ENCODE measurements at regions not wholly inside any gene's neighbourhood (a gene's known extent, or its start where the extent isn't known, plus 50 kb on each side); places are given as distances from the start of the nearest gene placed in this dataset.

GRCh38 chr2:15825276-15825980, 114.9 kb upstream of the MYCN start:
- H2AFZ ChIP-seq (ENCODE audit: low read depth, low read length), result no peak overlapping the region
- no peak for FAIRE-seq
- H3K4me2 ChIP-seq (ENCODE audit: low read length), result no peak overlapping the region
- Mint-ChIP-seq H3K4me3 (ENCODE audit: unreplicated experiment) (no peak overlapping the region), H3K27ac (ENCODE audit: unreplicated experiment) (no peak overlapping the region), H3K9me3 (ENCODE audit: unreplicated experiment) (no peaks in the 10 kb centered on the region), H3K27me3 (ENCODE audit: low read depth, unreplicated experiment) (peaks cover 15% of the 10 kb centered on the region), H3K4me1 (ENCODE audit: low read depth, unreplicated experiment) (no peaks in the 10 kb centered on the region), H3K36me3 (ENCODE audit: low read depth, unreplicated experiment) (no peaks in the 10 kb centered on the region)
- H4K20me1 ChIP-seq (ENCODE audit: insufficient read depth, low read length), result no peaks in the 10 kb centered on the region
- DNase-seq (ENCODE audit: low read depth), result no peak
- H3K9me3 ChIP-seq (ENCODE audit: insufficient read depth, low read depth, low read length), result no peaks in the 10 kb centered on the region
- no peaks in the 10 kb centered on the region for H3K27me3 ChIP-seq (ENCODE audit: insufficient read depth, low read length)
- no peaks in the 10 kb centered on the region for H3K36me3 ChIP-seq (ENCODE audit: insufficient read depth, low read length)
- no peaks in the 10 kb centered on the region for H3K4me1 ChIP-seq (ENCODE audit: insufficient read depth, low read length)
- H3K27ac ChIP-seq (ENCODE audit: low read depth, low read length), result no peak overlapping the region
- H3K4me3 ChIP-seq (ENCODE audit: insufficient read depth, low read depth, low read length), result no peak overlapping the region
- TF ChIP-seq EZH2 (IDR thresholded peaks at IDR 0.05; ENCODE audit: insufficient read depth, low read length) (no peak), CTCF (IDR thresholded peaks at IDR 0.05; ENCODE audit: insufficient read depth, low read depth, low read length) (no peak)
- H3K9ac ChIP-seq (ENCODE audit: low read length), result no peak overlapping the region
- H3K79me2 ChIP-seq (ENCODE audit: insufficient read depth, low read length), result no peaks in the 10 kb centered on the region

- no peak for FAIRE-seq
- Mint-ChIP-seq H3K4me3 (ENCODE audit: unreplicated experiment) (no peak overlapping the region), H3K9me3 (ENCODE audit: unreplicated experiment) (no peaks in the 10 kb centered on the region), H3K4me1 (ENCODE audit: low read depth, unreplicated experiment) (no peaks in the 10 kb centered on the region), H3K27ac (ENCODE audit: unreplicated experiment) (no peak overlapping the region), H3K36me3 (ENCODE audit: low read depth, unreplicated experiment) (no peaks in the 10 kb centered on the region), H3K27me3 (ENCODE audit: low read depth, unreplicated experiment) (peaks cover 15% of the 10 kb centered on the region)
- Histone ChIP-seq H3K4me3 (ENCODE audit: insufficient read depth, low read depth, low read length) (no peak overlapping the region), H3K36me3 (ENCODE audit: insufficient read depth, low read length) (no peaks in the 10 kb centered on the region), H4K20me1 (ENCODE audit: insufficient read depth, low read length) (no peaks in the 10 kb centered on the region), H3K9ac (ENCODE audit: low read length) (no peak overlapping the region), H3K9me3 (ENCODE audit: insufficient read depth, low read depth, low read length) (no peaks in the 10 kb centered on the region), H3K27me3 (ENCODE audit: insufficient read depth, low read length) (no peaks in the 10 kb centered on the region), H2AFZ (ENCODE audit: low read depth, low read length) (no peak overlapping the region), H3K27ac (ENCODE audit: low read depth, low read length) (no peak overlapping the region), H3K4me2 (ENCODE audit: low read length) (no peak overlapping the region), H3K4me1 (ENCODE audit: insufficient read depth, low read length) (no peaks in the 10 kb centered on the region), H3K79me2 (ENCODE audit: insufficient read depth, low read length) (no peaks in the 10 kb centered on the region)
- TF ChIP-seq EZH2 (IDR thresholded peaks at IDR 0.05; ENCODE audit: insufficient read depth, low read length), result no peak
- no peak for TF ChIP-seq CTCF (IDR thresholded peaks at IDR 0.05; ENCODE audit: insufficient read depth, low read depth, low read length)
- no peak for DNase-seq (ENCODE audit: low read depth)
Observed at GRCh38 chr2:15826273-15826717, 114.1 kb upstream of the MYCN start.

GRCh38 chr2:15827001-15827400, 113.3 kb upstream of the MYCN start:
- Histone ChIP-seq H2AFZ (ENCODE audit: low read depth, low read length) (no peak overlapping the region), H3K4me3 (ENCODE audit: insufficient read depth, low read depth, low read length) (no peak overlapping the region), H3K36me3 (ENCODE audit: insufficient read depth, low read length) (no peaks in the 10 kb centered on the region), H3K4me1 (ENCODE audit: insufficient read depth, low read length) (no peaks in the 10 kb centered on the region), H3K79me2 (ENCODE audit: insufficient read depth, low read length) (no peaks in the 10 kb centered on the region), H3K4me2 (ENCODE audit: low read length) (no peak overlapping the region), H3K9me3 (ENCODE audit: insufficient read depth, low read depth, low read length) (no peaks in the 10 kb centered on the region), H3K27ac (ENCODE audit: low read depth, low read length) (no peak overlapping the region), H3K9ac (ENCODE audit: low read length) (no peak overlapping the region), H3K27me3 (ENCODE audit: insufficient read depth, low read length) (no peaks in the 10 kb centered on the region), H4K20me1 (ENCODE audit: insufficient read depth, low read length) (no peaks in the 10 kb centered on the region)
- Mint-ChIP-seq H3K9me3 (ENCODE audit: unreplicated experiment) (no peaks in the 10 kb centered on the region), H3K27me3 (ENCODE audit: low read depth, unreplicated experiment) (peaks cover 15% of the 10 kb centered on the region), H3K27ac (ENCODE audit: unreplicated experiment) (no peak overlapping the region), H3K36me3 (ENCODE audit: low read depth, unreplicated experiment) (no peaks in the 10 kb centered on the region), H3K4me3 (ENCODE audit: unreplicated experiment) (no peak overlapping the region), H3K4me1 (ENCODE audit: low read depth, unreplicated experiment) (no peaks in the 10 kb centered on the region)
- no peak for TF ChIP-seq CTCF (IDR thresholded peaks at IDR 0.05; ENCODE audit: insufficient read depth, low read depth, low read length)
- no peak for TF ChIP-seq EZH2 (IDR thresholded peaks at IDR 0.05; ENCODE audit: insufficient read depth, low read length)
- DNase-seq (ENCODE audit: low read depth) (no peak), FAIRE-seq (no peak)

Measured in astrocyte (in vitro differentiated cells and primary cell).